Loucy (cell line): ENCODE measurements at regions not wholly inside any gene's neighbourhood (a gene's known extent, or its start where the extent isn't known, plus 50 kb on each side); places are given as distances from the start of the nearest gene placed in this dataset.

ENCODE experiments used
- CTCF ChIP-seq: fragments of 200-600 bp; sonication (generic); conservative IDR thresholded peaks from 2 replicates; pipeline ENCODE4 v1.5.1; 2014; ENCODE audit warnings: mild to moderate bottlenecking, antibody characterized with exemption, low read length
- EZH2phosphoT487 ChIP-seq: fragments of 200-600 bp; IDR thresholded peaks from 2 replicates; pipeline ENCODE4 v1.6.1; 2018; ENCODE audit warnings: antibody characterized with exemption, mild to moderate bottlenecking, moderate library complexity, borderline replicate concordance

- TF ChIP-seq CTCF = no peak
- no peak for TF ChIP-seq EZH2phosphoT487
These were observed 79.6 kb upstream of the SPOPL start for GRCh38 chr2:138421971-138422335.
